ENCODE measurements at regions not wholly inside any gene's neighbourhood (a gene's known extent, or its start where the extent isn't known, plus 50 kb on each side); places are given as distances from the start of the nearest gene placed in this dataset.

DNA sequence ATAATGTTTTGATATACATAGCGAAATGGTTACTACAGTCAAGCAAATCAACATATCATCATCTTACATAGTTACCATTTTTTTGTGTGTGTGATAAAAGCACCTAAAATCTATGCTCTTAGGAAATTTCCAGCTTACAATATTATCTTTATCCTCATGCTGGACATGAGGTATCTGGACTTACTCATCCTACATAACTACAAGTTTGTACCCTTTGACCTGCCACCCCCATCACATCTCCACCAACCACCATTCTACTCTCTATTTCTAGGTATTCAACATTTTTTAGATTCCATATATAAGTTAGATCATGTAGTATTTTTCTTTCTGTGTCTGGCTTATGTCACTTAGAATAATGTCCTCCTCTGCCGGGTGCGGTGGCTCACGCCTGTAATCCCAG lies 79.9 kb downstream of the TAF11L14 start:
- no peak overlapping the region for H3K4me2 ChIP-seq (ENCODE audit: control insufficient read depth, extremely low read depth, insufficient read depth, low read depth, low read length)
- H3K36me3 ChIP-seq (ENCODE audit: control insufficient read depth in 2 of 2, extremely low read depth in 1 of 2, insufficient read depth in 2 of 2, low read length in 2 of 2) = no peaks in the 10 kb centered on the region
- dilution Hi-C loops (cut with MboI; ENCODE audit: extremely low pct_ligation_motif_present, low sequenced_read_pairs) = no loop called here
- H3K79me2 ChIP-seq (ENCODE audit: control insufficient read depth, insufficient read depth, low read length) = no peaks in the 10 kb centered on the region
- H4K20me1 ChIP-seq (ENCODE audit: control insufficient read depth, extremely low read depth, insufficient read depth, low read length) = no peaks in the 10 kb centered on the region
- no peaks in the 10 kb centered on the region for H3K9me3 ChIP-seq (ENCODE audit: control insufficient read depth, low read depth, low read length)
- DNase-seq (ENCODE audit: low read depth, low spot score) = no peak
- H3K27ac ChIP-seq (ENCODE audit: control insufficient read depth, insufficient read depth, low read length) = no peak overlapping the region
- FAIRE-seq = no peak
- no peaks in the 10 kb centered on the region for H3K27me3 ChIP-seq (ENCODE audit: control insufficient read depth, extremely low read depth, insufficient read depth, low read length)
- no peaks in the 10 kb centered on the region for H3K9me1 ChIP-seq (ENCODE audit: control insufficient read depth, extremely low read depth, insufficient read depth, low read length)
- no peaks in the 10 kb centered on the region for H3K4me1 ChIP-seq (ENCODE audit: control insufficient read depth, extremely low read depth, insufficient read depth, low read length)
- H3K4me3 ChIP-seq (ENCODE audit: control insufficient read depth in 2 of 3, extremely low read depth in 1 of 3, insufficient read depth in 2 of 3, low read depth in 1 of 3, low read length in 3 of 3) = no peak overlapping the region
- no peak overlapping the region for H2AFZ ChIP-seq (ENCODE audit: control insufficient read depth, low read length)
- TF ChIP-seq EZH2 (IDR thresholded peaks at IDR 0.05; ENCODE audit: low read length) (no peak), CTCF (optimal IDR thresholded peaks at IDR 0.05 in 1 of 3, IDR thresholded peaks at IDR 0.05 in 1 of 3, conservative IDR thresholded peaks at IDR 0.05 in 1 of 3; ENCODE audit: extremely low read depth in 1 of 3, insufficient read depth in 2 of 3, low read length in 3 of 3) (no peak)
- no peak overlapping the region for H3K9ac ChIP-seq (ENCODE audit: control insufficient read depth, extremely low read depth, insufficient read depth, low read length)

DNA sequence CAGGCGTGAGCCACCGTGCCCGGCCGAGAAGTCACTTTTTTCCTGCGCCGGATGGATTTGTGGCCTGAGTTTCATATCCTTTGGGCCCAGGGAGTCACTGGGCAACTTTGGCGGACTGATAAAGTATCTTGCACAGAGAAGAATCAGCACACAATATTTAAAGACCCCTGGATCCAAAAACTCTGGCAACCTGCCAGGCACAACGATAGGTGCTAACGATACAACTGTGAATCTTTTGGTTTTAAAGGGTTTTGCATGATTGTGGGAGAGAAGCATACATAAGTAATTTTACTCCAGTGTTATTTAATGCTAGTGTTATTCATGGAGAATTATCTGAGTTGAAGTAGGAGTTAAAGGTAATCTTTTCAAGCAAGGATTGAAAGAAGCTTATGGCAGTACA lies 85.3 kb downstream of the TAF11L14 start:
- Histone ChIP-seq H4K20me1 (ENCODE audit: control insufficient read depth, extremely low read depth, insufficient read depth, low read length) (no peaks in the 10 kb centered on the region), H3K36me3 (ENCODE audit: control insufficient read depth in 2 of 2, extremely low read depth in 1 of 2, insufficient read depth in 2 of 2, low read length in 2 of 2) (no peaks in the 10 kb centered on the region), H3K9ac (ENCODE audit: control insufficient read depth, extremely low read depth, insufficient read depth, low read length) (no peak overlapping the region), H3K4me3 (ENCODE audit: control insufficient read depth in 2 of 3, extremely low read depth in 1 of 3, insufficient read depth in 2 of 3, low read depth in 1 of 3, low read length in 3 of 3) (no peak overlapping the region), H3K79me2 (ENCODE audit: control insufficient read depth, insufficient read depth, low read length) (no peaks in the 10 kb centered on the region), H3K4me2 (ENCODE audit: control insufficient read depth, extremely low read depth, insufficient read depth, low read depth, low read length) (no peak overlapping the region), H3K9me3 (ENCODE audit: control insufficient read depth, low read depth, low read length) (no peaks in the 10 kb centered on the region), H3K9me1 (ENCODE audit: control insufficient read depth, extremely low read depth, insufficient read depth, low read length) (no peaks in the 10 kb centered on the region), H2AFZ (ENCODE audit: control insufficient read depth, low read length) (no peak overlapping the region), H3K27me3 (ENCODE audit: control insufficient read depth, extremely low read depth, insufficient read depth, low read length) (no peaks in the 10 kb centered on the region), H3K27ac (ENCODE audit: control insufficient read depth, insufficient read depth, low read length) (no peak overlapping the region), H3K4me1 (ENCODE audit: control insufficient read depth, extremely low read depth, insufficient read depth, low read length) (no peaks in the 10 kb centered on the region)
- FAIRE-seq (no peak), DNase-seq (ENCODE audit: low read depth, low spot score) (no peak)
- TF ChIP-seq CTCF (optimal IDR thresholded peaks at IDR 0.05 in 1 of 3, IDR thresholded peaks at IDR 0.05 in 1 of 3, conservative IDR thresholded peaks at IDR 0.05 in 1 of 3; ENCODE audit: extremely low read depth in 1 of 3, insufficient read depth in 2 of 3, low read length in 3 of 3) = no peak
- TF ChIP-seq EZH2 (IDR thresholded peaks at IDR 0.05; ENCODE audit: low read length) = no peak
- dilution Hi-C loops (cut with MboI; ENCODE audit: extremely low pct_ligation_motif_present, low sequenced_read_pairs) = no loop called here
